ENCODE measurements at regions not wholly inside any gene's neighbourhood (a gene's known extent, or its start where the extent isn't known, plus 50 kb on each side); places are given as distances from the start of the nearest gene placed in this dataset.

DNA sequence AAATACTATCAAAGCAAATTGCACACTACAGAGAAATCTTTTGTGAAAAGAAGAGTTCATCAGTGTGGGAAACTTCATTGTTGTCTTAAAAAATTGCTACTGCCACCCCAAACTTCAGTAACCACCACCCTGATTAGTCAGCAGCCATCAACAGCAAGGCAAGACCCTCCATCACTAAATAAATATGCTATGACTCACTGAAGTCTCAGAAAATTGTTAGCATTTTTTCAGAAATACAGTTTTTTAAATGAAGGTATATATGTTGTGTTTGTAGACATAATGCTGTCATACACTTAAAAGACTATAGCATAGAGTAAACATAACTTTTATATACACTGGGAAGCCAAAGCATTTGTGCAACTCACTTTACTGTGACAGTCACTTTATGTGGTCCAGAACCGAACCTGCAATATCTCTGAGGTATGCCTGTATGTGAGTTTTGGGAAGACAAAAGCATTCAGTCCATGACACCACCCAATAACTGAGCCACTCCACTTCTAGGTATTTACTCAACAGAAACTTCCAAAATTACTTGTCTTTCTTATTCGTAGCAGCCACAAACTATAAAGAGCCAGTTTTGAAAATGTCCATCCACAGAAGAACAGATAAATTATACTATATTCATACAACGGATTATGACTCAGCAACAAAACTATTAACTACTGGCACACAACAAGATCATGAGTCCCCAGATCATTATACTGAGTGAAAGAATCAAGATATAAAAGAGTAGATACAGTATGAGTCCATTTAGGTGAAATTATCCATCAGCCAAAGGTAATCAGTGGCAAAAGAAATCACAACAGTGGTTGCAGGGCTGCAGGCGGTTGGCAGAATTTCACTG lies 649.6 kb downstream of the BCL11B start:
- no peak for DNase-seq (ENCODE audit: low spot score)

DNA sequence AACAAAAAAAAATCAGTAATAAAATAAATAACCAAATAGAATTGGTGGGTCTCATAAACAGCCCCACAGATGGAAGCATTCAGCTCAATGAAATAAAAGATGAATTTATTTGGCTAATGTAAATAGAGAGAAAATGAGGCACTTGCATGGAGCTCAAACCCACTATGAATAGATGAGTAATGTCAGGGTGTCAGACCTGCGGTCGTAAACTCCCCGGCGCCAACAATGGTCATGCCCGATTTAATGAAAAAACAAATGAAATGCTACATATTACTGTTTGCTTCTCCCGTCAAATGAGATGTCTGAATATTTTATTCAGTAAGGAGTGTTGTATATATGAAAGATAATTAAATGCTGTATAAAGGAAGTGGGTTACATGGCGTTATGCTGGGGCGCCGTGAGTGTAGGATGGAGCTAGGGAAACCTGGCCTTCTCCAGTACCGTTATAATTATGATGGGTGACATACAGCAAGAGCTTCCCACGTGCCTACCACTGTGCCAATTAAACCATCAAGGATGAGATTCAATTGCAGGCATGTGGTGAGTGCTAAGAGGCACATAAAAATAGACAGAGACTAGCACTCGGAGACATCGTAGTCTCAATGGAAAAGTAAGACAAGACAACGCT lies 648.1 kb downstream of the BCL11B start:
- DNase-seq (ENCODE audit: low spot score), result no peak

DNA sequence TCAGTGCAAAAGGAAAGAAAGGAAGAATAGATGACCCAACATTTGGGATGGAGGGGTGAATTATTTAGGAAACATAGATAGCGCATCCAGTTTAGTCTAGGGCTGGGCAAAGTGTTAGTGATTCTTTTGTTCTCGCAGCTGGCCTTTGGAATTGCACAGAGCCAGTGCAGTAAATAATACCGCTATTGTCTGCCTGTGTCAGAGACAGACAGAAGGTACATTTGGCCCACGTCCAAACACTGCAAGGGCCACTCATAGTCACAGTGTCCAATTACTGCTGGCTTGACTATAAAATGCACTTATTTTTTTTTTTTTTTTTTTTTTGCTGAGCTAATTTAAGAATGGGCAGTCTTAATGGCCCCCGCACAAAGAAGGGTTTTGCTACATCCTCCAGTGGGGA lies 638.6 kb downstream of the BCL11B start:
- no peak for DNase-seq (ENCODE audit: low spot score)

GRCh38 chr14:98634043-98634820 lies 637.8 kb downstream of the BCL11B start:
- DNase-seq (ENCODE audit: low spot score), result no peak

DNA sequence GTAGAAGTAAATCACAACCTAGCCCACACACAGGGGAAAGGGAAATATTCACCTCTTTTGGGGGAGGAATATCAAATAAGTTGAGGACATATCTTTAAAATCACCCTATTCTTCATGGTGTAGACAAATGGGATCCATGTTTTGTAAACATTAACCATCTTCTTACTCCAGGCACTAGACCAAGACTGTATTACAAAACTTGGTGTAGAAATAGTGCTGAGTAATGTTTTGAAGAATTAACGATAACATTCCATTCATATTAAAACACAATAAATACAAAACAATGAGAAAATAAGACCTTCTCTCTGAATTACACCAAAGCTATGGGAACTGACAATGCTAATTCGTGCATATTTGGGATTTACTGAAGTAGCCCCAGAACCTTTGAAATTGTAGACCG lies 633.6 kb downstream of the BCL11B start:
- no peak for DNase-seq (ENCODE audit: low spot score)

DNA sequence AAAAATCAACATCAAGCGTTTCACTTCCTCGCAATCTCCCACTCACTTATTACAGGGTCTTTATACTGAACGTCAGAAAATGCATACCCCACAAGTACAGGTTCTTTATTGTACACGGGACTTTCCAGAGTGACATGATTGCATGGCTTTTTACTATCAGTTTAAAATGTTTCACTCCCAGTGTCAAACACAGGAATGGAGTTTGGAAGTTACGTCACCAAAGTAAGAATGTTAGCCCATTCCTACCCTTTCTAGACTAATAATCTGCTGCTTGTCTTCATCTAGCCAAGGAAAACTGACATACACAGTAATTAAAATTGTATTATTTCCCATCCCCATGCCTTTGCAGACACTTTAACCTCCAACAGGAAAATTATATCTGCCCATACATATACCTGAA lies 624.2 kb downstream of the BCL11B start:
- DNase-seq (ENCODE audit: low spot score), result no peak

- DNase-seq (ENCODE audit: low spot score), result no peak
Observed at GRCh38 chr14:98651037-98651436, 621.0 kb downstream of the BCL11B start.

DNA sequence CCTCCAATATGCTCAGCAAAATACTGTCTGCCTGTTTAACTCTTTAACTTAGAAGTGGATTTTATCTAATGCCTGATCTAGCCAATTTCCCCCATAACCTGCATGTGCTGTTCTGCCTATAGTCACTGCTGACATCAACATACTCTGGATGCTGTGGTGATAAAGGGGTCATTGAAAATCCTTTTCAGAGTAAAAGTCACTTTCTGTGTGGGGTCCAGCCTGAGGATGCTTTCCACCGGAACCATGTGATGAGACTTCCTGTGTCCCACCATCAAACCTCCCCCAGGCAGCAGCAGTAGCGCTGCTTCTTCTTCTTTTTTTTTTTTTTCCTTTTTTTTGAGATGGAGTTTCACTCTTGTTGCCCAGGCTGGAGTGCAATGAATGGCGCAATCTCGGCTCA lies 607.0 kb downstream of the BCL11B start:
- DNase-seq (ENCODE audit: low spot score), result no peak

DNA sequence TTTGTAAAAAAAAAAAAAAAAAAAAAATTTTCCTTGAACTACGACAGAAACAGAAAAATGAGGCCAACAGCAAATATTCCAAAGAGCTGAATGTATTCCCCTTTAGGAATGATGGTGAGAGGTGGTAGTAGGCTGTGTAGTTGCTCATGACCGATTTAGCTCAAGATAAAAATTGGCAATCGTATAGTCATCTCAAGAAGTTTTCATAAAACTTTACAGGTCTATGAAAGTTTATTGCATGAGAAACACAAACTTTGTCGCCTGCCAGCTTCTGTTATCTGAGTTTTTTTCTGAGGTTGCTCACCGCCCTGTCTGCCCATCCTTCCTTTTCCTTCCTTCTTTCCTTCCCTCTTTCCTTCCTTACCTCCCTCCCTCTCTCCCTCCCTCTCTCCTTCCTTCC lies 605.5 kb downstream of the BCL11B start:
- DNase-seq (ENCODE audit: low spot score), result no peak

GRCh38 chr14:98682033-98682432 lies 590.0 kb downstream of the BCL11B start:
- DNase-seq (ENCODE audit: low spot score), result no peak

- DNase-seq (ENCODE audit: low spot score), result no peak
Observed at GRCh38 chr14:98682726-98683125, 589.3 kb downstream of the BCL11B start.

DNA sequence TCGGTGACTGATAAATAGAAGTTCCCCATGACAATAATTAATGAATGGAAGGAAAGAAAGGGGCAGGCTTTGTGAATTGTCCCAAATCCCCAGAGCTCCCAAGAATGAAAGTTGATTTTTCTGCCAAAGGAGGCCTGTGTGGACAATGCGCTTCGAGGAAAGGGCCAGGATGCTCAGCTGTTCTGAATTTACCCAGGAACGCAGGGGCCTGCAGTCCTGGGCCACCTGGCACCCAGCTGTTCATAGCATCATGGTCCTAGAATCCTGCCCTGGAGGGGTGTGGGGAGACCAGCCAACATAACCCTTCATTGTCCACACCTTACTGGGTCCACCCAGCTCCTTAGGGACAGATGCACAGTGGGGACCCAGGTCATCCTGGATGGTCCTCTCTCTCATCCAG lies 587.5 kb downstream of the BCL11B start:
- DNase-seq (ENCODE audit: low spot score), result no peak

DNA sequence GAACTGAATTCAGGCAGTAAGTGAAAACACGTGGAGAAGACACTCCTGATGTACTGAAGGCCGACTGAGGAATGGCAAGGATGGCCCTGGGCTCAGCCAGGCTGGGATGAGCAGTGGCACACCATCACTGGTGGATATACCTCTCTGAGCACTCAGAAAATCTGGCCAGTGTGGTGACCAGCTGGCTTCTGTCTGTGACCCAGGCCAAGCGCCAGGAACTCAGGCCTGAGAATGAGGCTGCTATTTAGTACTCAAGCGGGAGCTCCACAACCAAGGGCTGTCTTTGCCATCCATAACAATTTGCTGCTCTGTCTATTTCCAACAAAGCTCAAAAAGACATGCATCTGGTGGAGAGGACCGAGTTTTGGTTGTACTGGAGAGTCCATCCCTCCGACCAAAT lies 586.3 kb downstream of the BCL11B start:
- no peak for DNase-seq (ENCODE audit: low spot score)

DNA sequence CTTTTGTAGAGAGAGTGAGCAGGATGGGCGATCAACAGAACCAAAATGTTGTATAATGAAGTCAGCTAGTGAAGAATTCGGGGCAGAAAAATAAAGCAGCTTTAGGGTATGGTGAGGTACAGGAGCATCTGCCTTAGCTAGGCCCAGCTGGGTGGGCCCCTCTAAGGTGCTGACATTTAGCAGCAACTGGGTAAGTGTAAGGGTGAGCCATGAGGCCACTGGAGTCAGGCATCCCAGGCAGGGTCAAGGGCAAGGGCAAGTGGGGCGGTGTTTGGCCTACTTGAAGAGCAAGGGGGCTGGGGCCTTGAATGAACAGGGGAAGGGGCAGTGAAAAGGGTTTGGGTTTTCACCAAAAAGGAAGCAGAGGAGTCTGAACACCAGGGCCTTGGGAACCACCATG lies 583.6 kb downstream of the BCL11B start:
- no peak for DNase-seq (ENCODE audit: low spot score)

DNA sequence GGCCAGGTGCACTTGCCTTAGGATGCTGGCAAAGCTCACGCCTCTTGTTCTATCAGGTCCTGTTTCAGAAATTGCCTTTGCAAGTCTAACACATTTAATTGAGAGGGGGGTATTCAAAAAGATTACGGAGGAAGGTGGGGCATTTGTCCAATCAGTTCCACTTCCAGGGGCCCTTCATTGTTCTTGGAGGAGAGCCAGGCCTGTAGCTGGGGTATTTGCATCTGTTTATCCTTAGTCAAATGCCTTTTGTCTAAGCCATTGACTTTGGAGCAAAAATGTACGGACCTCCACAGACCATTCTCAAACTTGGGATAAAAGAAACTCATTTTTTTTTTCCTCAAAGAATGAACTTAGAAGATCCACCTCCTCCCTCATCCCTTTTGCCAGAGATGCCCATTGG lies 582.0 kb downstream of the BCL11B start:
- no peak for DNase-seq (ENCODE audit: low spot score)

DNA sequence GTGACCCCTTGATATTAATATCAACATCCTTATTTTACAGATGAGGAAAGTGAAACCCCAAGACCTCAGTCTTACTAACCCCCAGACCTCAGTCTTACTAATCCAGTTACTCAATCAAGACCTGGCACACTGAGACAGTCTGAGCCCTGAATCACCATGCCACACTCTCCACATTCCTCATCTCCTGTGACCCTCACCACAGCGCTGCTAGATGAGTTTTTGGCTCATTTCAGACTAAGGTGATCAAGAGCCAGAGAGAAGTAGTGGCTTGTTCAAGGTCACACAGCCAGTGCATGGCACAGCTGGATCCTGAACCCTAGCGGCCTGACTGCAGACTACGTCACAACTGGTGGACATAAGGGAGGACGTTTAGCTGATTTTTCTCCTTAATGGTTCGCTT lies 579.2 kb downstream of the BCL11B start:
- no peak for DNase-seq (ENCODE audit: low spot score)

- DNase-seq (ENCODE audit: low spot score), result no peak
Observed at GRCh38 chr14:98694541-98694940, 577.5 kb downstream of the BCL11B start.

DNA sequence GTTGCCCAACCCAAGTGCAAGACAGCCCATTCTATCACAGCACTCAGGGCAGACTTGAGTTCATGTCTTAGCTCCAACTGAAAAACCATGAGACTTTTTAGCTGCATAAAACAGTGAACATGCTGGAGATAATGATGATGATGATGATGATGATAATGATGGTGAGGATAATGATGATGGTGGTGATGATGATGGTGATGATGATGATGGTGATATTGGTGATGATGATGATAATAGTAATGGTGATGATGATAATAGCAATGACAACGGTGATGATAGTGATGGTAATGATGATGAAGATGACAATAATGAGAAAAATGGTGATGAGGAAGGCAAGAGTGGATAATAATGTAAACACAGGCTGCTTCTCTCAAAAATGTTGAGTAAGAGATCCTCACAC lies 576.2 kb downstream of the BCL11B start:
- no peak for DNase-seq (ENCODE audit: low spot score)

DNA sequence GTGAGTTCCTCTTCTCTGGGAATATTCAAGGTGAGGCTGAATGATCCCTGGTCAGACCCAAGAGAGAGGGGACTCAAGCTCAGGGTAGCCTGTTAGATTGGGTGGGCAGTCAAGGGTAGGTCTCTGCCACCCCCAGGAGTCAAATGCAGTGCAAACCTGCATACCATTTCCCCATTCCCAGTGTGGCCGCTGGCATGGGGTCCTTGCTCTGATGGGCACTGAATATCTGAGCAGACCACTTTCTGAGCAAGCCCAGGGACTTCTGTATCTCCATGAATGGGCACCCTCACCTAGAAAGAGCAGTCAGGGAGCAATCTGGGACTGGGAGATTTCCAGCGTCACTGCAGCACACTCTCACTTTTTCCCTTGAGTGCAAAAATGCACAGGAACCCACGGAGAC lies 573.7 kb downstream of the BCL11B start:
- DNase-seq (ENCODE audit: low spot score), result no peak

DNA sequence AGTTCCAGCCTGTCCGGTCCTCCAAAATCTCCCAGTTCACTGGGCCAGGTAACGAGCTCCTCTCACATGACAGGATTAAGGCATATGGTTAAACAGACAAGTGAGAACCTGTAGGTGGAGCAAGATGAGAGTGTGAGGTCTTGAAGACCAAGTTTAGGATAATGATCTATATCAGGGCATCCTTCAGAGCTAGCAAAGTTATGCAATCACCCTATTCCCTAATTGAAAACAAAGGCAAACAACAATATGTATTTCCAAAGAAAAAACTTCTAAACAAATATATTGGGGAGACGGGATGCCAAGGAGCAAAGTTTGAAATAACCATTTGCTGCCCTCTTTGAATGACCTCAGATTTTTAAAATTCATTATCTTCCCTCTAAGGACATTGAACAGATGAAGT lies 571.2 kb downstream of the BCL11B start:
- DNase-seq (ENCODE audit: low spot score), result no peak

- DNase-seq (ENCODE audit: low spot score), result no peak
Observed at GRCh38 chr14:98701377-98701776, 570.6 kb downstream of the BCL11B start.

GRCh38 chr14:98704441-98704840 lies 567.6 kb downstream of the BCL11B start:
- DNase-seq (ENCODE audit: low spot score), result no peak

DNA sequence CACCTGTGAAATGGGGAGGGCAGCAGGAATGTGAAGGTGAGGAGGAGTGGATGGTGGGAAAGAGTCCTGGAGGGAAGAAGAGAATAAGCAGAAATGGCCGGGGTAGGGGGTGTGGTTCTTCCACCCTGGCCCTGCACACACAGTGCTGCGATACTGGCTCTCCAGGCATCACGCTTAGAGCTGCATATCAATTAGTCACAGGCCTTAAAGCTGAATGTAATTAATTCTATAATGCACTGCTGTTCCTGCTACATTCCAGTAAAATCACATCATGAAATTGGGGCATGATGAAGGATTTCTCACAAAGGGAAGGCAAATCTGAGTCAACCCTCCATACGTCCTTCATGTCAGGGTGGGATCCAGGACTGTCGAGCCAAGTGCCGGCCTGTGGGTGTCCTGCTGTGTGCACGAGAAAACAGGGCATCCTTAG lies 566.1 kb downstream of the BCL11B start:
- no peak for DNase-seq (ENCODE audit: low spot score)

Measured in AG08396 (cell line).